WERI-Rb-1 (cell line): ENCODE measurements at regions not wholly inside any gene's neighbourhood (a gene's known extent, or its start where the extent isn't known, plus 50 kb on each side); places are given as distances from the start of the nearest gene placed in this dataset.

Source experiments
- DNase-seq: peaks from one replicate; pipeline ENCODE4 v3.0.0-alpha.2; 2020
- H3K27ac ChIP-seq: fragments of 250-450 bp; sonication (Bioruptor Pico); 2 replicates; pipeline ENCODE4 v1.5.1; 2020; ENCODE audit warnings: mild to moderate bottlenecking, moderate library complexity
- H3K27me3 ChIP-seq: fragments of 250-450 bp; sonication (Bioruptor Pico); 2 replicates; pipeline ENCODE4 v1.5.1; 2021; ENCODE audit warnings: mild to moderate bottlenecking, low read depth, moderate library complexity; ENCODE audit not compliant: insufficient read depth, severe bottlenecking
- H3K36me3 ChIP-seq: fragments of 250-450 bp; sonication (Bioruptor Pico); 2 replicates; pipeline ENCODE4 v1.5.1; 2020; ENCODE audit warnings: mild to moderate bottlenecking, moderate library complexity
- H3K4me3 ChIP-seq: 2 replicates; pipeline ENCODE4 v1.5.1; 2011; ENCODE audit warnings: low read depth, mild to moderate bottlenecking, control low read depth, low read length
- H3K9me3 ChIP-seq: fragments of 250-450 bp; sonication (Bioruptor Pico); 2 replicates; pipeline ENCODE4 v1.5.1; 2021; ENCODE audit warnings: mild to moderate bottlenecking, moderate library complexity; ENCODE audit not compliant: severe bottlenecking
- CTCF ChIP-seq: IDR thresholded peaks from 2 replicates; pipeline ENCODE4 v1.5.1; 2011; ENCODE audit warnings: low read depth, mild to moderate bottlenecking, control low read depth, inconsistent platforms, low read length

DNA sequence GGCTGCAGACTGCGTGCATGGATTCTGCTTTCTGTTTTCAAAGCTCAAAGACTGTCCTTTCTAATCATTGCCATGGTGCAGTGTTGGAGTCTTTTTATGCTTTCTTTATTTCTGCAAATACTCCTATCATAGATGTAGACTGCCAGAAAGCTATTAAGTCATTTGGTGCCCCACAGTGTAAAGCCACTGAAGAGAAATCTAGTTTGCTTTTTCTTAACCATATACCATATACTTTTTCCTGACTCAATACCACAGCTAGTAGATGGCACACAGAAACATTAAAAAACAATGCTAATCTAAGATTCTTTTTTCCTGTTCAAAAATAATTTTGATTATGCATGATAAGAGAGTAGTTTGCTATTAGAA, 109.9 kb upstream of the RAB27B start:
- Histone ChIP-seq H3K27ac (no peak overlapping the region), H3K36me3 (no peaks in the 10 kb centered on the region), H3K9me3 (no peaks in the 10 kb centered on the region), H3K4me3 (no peak overlapping the region), H3K27me3 (peaks cover 81% of the 10 kb centered on the region)
- no peak for DNase-seq
- TF ChIP-seq CTCF: no peak

DNA sequence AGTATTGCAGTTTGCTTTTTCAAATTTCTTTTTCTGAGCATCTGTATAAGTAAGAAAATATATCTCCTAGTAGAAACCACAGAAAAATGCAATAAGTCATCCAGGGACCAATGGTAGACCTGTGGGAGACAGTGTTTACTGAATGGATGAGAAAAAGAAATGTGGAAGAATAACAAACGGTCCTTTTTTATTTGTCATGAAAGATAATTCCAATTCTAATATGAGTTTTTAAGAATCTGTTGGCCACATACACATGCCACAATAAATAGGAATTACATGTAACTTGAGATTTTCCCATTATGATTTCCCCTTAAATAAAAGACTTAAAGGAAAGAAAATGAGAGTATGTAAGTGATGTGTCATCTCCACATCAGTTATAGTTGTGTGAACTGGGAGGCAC, 107.7 kb upstream of the RAB27B start:
- DNase-seq: no peak
- Histone ChIP-seq H3K9me3 (no peaks in the 10 kb centered on the region), H3K4me3 (no peak overlapping the region), H3K36me3 (no peaks in the 10 kb centered on the region), H3K27me3 (peaks cover 70% of the 10 kb centered on the region), H3K27ac (no peak overlapping the region)
- TF ChIP-seq CTCF: no peak

- H3K4me3 ChIP-seq: no peak overlapping the region
- DNase-seq: no peak
- no peaks in the 10 kb centered on the region for H3K9me3 ChIP-seq
- no peaks in the 10 kb centered on the region for H3K36me3 ChIP-seq
- H3K27me3 ChIP-seq: peaks cover 74% of the 10 kb centered on the region
- no peak overlapping the region for H3K27ac ChIP-seq
- TF ChIP-seq CTCF: no peak
Measured at GRCh38 chr18:54726143-54726542, 102.1 kb upstream of the RAB27B start.

DNA sequence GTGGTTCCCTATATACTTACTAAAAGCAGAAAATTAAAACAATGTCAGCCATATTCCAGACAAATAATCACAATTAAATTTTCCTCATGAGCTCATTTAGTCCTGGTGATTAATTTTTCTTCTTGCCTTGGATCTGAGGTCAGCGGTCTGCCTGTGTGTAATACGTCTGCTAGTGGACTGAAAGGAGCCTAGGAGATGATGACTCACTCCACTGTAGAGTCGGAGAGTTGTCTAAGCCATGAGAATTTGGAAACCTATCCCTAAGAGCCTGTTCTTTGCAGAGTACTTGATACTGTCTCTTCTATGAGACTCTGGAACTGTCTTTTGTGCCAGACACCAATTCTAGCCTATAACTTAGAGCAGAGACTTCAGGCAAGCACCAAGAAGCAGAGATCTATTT, 94.2 kb upstream of the RAB27B start:
- Histone ChIP-seq H3K27me3 (peaks cover 85% of the 10 kb centered on the region), H3K36me3 (no peaks in the 10 kb centered on the region), H3K27ac (no peak overlapping the region), H3K9me3 (no peaks in the 10 kb centered on the region), H3K4me3 (no peak overlapping the region)
- DNase-seq: no peak
- no peak for TF ChIP-seq CTCF

DNA sequence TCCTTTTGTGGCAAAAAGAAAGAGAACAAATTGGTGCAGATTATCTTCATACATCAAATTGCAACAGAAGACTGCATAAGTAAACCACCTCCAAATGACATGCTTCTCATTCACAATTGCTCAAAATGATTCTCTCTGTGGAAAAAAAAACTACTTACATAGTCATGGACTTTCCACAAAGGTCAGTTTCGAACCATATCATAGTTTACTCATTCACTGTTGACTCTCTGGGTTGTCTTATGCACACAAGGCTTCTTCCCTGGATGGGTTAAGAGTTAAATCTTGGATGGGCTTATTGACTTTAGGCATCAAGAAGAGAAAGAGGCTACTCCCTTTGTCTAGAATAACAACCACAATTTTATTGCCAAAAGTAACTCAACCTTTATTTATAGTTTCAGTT, 91.3 kb upstream of the RAB27B start:
- Histone ChIP-seq H3K4me3 (no peak overlapping the region), H3K9me3 (no peaks in the 10 kb centered on the region), H3K27ac (no peak overlapping the region), H3K36me3 (no peaks in the 10 kb centered on the region), H3K27me3 (peaks cover 76% of the 10 kb centered on the region)
- DNase-seq: no peak
- no peak for TF ChIP-seq CTCF

DNA sequence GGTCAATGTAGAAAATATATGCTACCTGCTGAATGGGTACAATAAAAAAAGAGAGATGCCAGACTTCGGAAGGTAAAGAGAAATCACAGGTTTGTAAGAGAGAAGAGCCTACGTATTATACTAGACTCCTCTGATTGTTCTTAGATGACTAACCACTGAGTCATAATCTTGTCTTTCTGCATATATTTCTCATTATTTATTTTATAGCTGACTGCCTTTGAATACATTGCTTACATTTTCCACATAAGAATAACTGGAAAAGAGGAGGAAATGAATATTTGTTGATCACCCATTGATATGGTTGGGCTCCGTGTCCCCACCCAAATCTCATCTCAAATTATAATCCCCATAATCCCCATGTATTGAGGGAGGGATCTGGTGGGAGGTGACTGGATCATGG, 90.3 kb upstream of the RAB27B start:
- no peak for DNase-seq
- no peak for TF ChIP-seq CTCF
- peaks cover 70% of the 10 kb centered on the region for H3K27me3 ChIP-seq
- H3K36me3 ChIP-seq: no peaks in the 10 kb centered on the region
- H3K9me3 ChIP-seq: no peaks in the 10 kb centered on the region
- H3K27ac ChIP-seq: no peak overlapping the region
- H3K4me3 ChIP-seq: no peak overlapping the region
